ENCODE measurements at regions not wholly inside any gene's neighbourhood (a gene's known extent, or its start where the extent isn't known, plus 50 kb on each side); places are given as distances from the start of the nearest gene placed in this dataset.
"Not testable (repeated sequence)": the region's sequence is repeated elsewhere in the genome, so short reads cannot be mapped to it uniquely, and the experiment has no call there.

- DNase-seq = no peak
Measured at GRCh38 chr10:64626924-64627323, 1105.7 kb downstream of the REEP3 start.

GRCh38 chr10:64630534-64630933, 1109.3 kb downstream of the REEP3 start:
- DNase-seq = no peak

- DNase-seq = no peak
Measured at GRCh38 chr10:64635906-64636305, 1114.7 kb downstream of the REEP3 start.

- DNase-seq = no peak
Measured at GRCh38 chr10:64636461-64636860, 1115.3 kb downstream of the REEP3 start.

GRCh38 chr10:64637939-64638338, 1116.7 kb downstream of the REEP3 start:
- no peak for DNase-seq

- DNase-seq = no peak
Measured at GRCh38 chr10:64648915-64649314, 1127.7 kb downstream of the REEP3 start.

GRCh38 chr10:64658528-64658927, 1137.3 kb downstream of the REEP3 start:
- no peak for DNase-seq

- DNase-seq = no peak
Measured at GRCh38 chr10:64659311-64659710, 1138.1 kb downstream of the REEP3 start.

GRCh38 chr10:64682043-64682442, 1160.8 kb downstream of the REEP3 start:
- DNase-seq = no peak

GRCh38 chr10:64690194-64690593, 1169.0 kb downstream of the REEP3 start:
- no peak for DNase-seq

- no peak for DNase-seq
Measured at GRCh38 chr10:64699244-64699643, 1178.0 kb downstream of the REEP3 start.

- not testable (repeated sequence) for DNase-seq
Measured at GRCh38 chr10:64702086-64702485, 1180.9 kb downstream of the REEP3 start.

- no peak for DNase-seq
Measured at GRCh38 chr10:64708884-64709681, 1187.9 kb downstream of the REEP3 start.

- no peak for DNase-seq
Measured at GRCh38 chr10:64726466-64726865, 1205.3 kb downstream of the REEP3 start.

- DNase-seq = no peak
Measured at GRCh38 chr10:64731016-64731415, 1209.8 kb downstream of the REEP3 start.

- DNase-seq = no peak
Measured at GRCh38 chr10:64732372-64732957, 1211.3 kb downstream of the REEP3 start.

GRCh38 chr10:64733980-64734379, 1212.8 kb downstream of the REEP3 start:
- no peak for DNase-seq

GRCh38 chr10:64738462-64738861, 1217.3 kb downstream of the REEP3 start:
- DNase-seq = no peak

GRCh38 chr10:64745565-64745964, 1224.4 kb downstream of the REEP3 start:
- no peak for DNase-seq

GRCh38 chr10:64750672-64751071, 1229.5 kb downstream of the REEP3 start:
- no peak for DNase-seq

GRCh38 chr10:64753516-64753915, 1232.3 kb downstream of the REEP3 start:
- DNase-seq = no peak

GRCh38 chr10:64760371-64760770, 1239.2 kb downstream of the REEP3 start:
- no peak for DNase-seq

- DNase-seq = no peak
Measured at GRCh38 chr10:64762861-64763260, 1241.7 kb downstream of the REEP3 start.

GRCh38 chr10:64765498-64765897, 1244.3 kb downstream of the REEP3 start:
- no peak for DNase-seq

Measured in central memory CD4-positive, alpha-beta T cell (primary cell).